Stomach (tissue), 8 donors: ENCODE measurements at regions not wholly inside any gene's neighbourhood (a gene's known extent, or its start where the extent isn't known, plus 50 kb on each side); places are given as distances from the start of the nearest gene placed in this dataset.

Experiments
- DNase-seq, 2 donors: peaks; one replicate each; pipeline versions ENCODE4 v3.0.0 to v3.0.0-alpha.2; 2013 to 2019
- H3K27ac ChIP-seq, 5 donors: fragments of 200-600 bp in 4 of 5; sonication (generic) in 4 of 5; one replicate each; pipeline ENCODE4 v1.5.1; 2013 to 2019; ENCODE audit warnings: mild to moderate bottlenecking in 1 of 5, moderate library complexity in 1 of 5
- H3K27me3 ChIP-seq, 3 donors: fragments of 200-600 bp; sonication (generic); one replicate each; pipeline ENCODE4 v1.5.1; 2017 to 2019; ENCODE audit warnings: mixed run types in 1 of 3
- H3K36me3 ChIP-seq, 4 donors: fragments of 200-600 bp; sonication (generic); 1 replicate in 3 of 4; 2 replicates in 1 of 4; pipeline ENCODE4 v1.5.1; 2016 to 2019
- H3K4me1 ChIP-seq, 4 donors: fragments of 200-600 bp; sonication (generic); one replicate each; pipeline ENCODE4 v1.5.1; 2016 to 2019
- H3K4me3 ChIP-seq, 4 donors: fragments of 200-600 bp; sonication (generic) in 3 of 4; one replicate each; pipeline ENCODE4 v1.5.1; 2016 to 2019; ENCODE audit warnings: mild to moderate bottlenecking in 1 of 4
- H3K9me3 ChIP-seq, 4 donors: fragments of 200-600 bp; sonication (generic); one replicate each; pipeline ENCODE4 v1.5.1; 2016 to 2019
- CTCF ChIP-seq, 7 experiments: fragments of 450-650 bp in 4 of 7; fragments of 200-600 bp in 3 of 7; sonication (generic) in 3 of 7; IDR thresholded peaks; one replicate each; pipeline ENCODE4 v1.5.1; 2016 to 2019; ENCODE audit warnings: antibody characterized with exemption in 7 of 7, control low read depth in 2 of 7, mild to moderate bottlenecking in 1 of 7
- EP300 ChIP-seq: sonication (generic); formaldehyde crosslinking; IDR thresholded peaks from one replicate; pipeline ENCODE4 v1.6.1; 2017; ENCODE audit warnings: antibody characterized with exemption
- POLR2A ChIP-seq, 4 donors: fragments of 450-650 bp; IDR thresholded peaks; one replicate each; pipeline ENCODE4 v1.6.1; 2016; ENCODE audit warnings: antibody characterized with exemption in 4 of 4, control low read depth in 2 of 4, mild to moderate bottlenecking in 1 of 4, moderate library complexity in 1 of 4
- POLR2AphosphoS5 ChIP-seq, 3 donors: sonication (generic); formaldehyde crosslinking; IDR thresholded peaks; one replicate each; pipeline ENCODE4 v1.6.1; 2016; ENCODE audit warnings: antibody characterized with exemption in 3 of 3
- WGBS, 5 donors: extraction: QIAGEN DNeasy Blood & Tissue Kit in 3 of 5; methylation state at CpG; one replicate each; pipeline versions ENCODE4 v1.1.5 to v1.1.7; 2013 to 2018; 5-methylcytosine and 5-hydroxymethylcytosine counted together
- intact Hi-C: fragments of 100-400 bp; cut with DNase I; formaldehyde crosslinking; loops from one replicate; pipeline ENCODE4 v1.15.1; 2023; ENCODE audit warnings: low total_unique reads
- donor health status: healthy with polysubstance abuse.
- donor health status: Bipolar disorder and iron deficiency.
- donor health status: healthy.

DNA sequence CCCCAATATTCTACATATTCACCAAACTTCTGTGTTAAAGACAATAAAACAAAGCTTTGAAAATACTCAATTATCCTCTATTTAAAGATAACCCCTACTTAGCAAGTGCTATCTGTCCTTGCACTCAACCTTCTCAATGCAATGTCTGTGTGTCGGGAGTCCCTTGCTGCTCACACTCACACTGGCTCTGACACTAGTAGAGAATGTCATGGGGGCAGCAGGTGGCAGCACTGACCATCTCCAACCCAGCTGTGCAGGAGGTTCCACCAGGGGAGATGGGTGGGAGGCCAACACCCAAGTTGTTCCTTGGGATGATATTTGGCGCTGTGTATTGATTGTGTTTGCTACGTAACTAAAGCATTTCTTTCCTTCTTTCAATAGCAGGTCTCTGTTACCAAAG lies 59.4 kb upstream of the SIMC1 start:
- H3K36me3 ChIP-seq = no peaks in the 10 kb centered on the region
- no peak overlapping the region for H3K4me3 ChIP-seq
- 95 to 99% (median 97%) methylated on average over 3 of the region's 3 CpGs for WGBS, 5 donors
- H3K27me3 ChIP-seq = peaks cover 0 to 37% (median 0%) of the 10 kb centered on the region in 3 donors
- TF ChIP-seq CTCF (IDR thresholded peaks at IDR 0.05) (no peak), POLR2A (IDR thresholded peaks at IDR 0.05) (no peak), EP300 (no peak), POLR2AphosphoS5 (IDR thresholded peaks at IDR 0.05) (no peak)
- no peaks in the 10 kb centered on the region for H3K4me1 ChIP-seq
- intact Hi-C loops = no loop called here
- no peak for DNase-seq
- H3K9me3 ChIP-seq = peaks cover 0 to 7% (median 3%) of the 10 kb centered on the region in 4 donors
- no peak overlapping the region for H3K27ac ChIP-seq

DNA sequence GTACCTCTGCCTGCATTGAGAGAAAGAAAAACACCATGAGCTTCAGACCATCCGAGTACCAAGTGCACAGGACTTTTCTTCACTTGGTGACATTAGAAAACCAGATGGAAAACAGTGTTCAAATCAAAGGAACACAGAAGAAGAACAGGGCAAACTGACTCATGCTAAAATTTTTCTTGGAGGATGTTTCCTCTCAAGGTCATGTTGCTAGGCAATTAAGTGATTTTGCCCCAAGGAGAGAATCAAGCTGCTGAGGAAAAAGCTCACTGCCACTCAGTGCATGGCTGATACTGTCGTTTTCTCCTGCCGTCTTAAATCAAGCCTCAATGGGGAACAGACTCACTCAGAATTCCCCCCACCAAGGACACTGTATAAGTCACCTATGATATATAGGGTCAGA lies 57.9 kb upstream of the SIMC1 start:
- Histone ChIP-seq H3K36me3 (no peaks in the 10 kb centered on the region), H3K27me3 (peaks cover 0 to 25% (median 0%) of the 10 kb centered on the region in 3 donors), H3K4me3 (no peak overlapping the region), H3K27ac (no peak overlapping the region), H3K9me3 (peaks cover 0 to 7% (median 3%) of the 10 kb centered on the region in 4 donors), H3K4me1 (no peaks in the 10 kb centered on the region)
- no peak for DNase-seq
- 55 to 77% (median 72%) methylated on average over 3 of the region's 3 CpGs for WGBS, 5 donors
- intact Hi-C loops = no loop called here
- TF ChIP-seq EP300 (no peak), CTCF (IDR thresholded peaks at IDR 0.05) (no peak), POLR2A (IDR thresholded peaks at IDR 0.05) (no peak), POLR2AphosphoS5 (IDR thresholded peaks at IDR 0.05) (no peak)

- TF ChIP-seq POLR2A (IDR thresholded peaks at IDR 0.05) (no peak), EP300 (no peak), CTCF (IDR thresholded peaks at IDR 0.05) (no peak), POLR2AphosphoS5 (IDR thresholded peaks at IDR 0.05) (no peak)
- no peak for DNase-seq
- WGBS, 5 donors = 37 to 60% (median 52%) methylated on average over 3 of the region's 3 CpGs
- intact Hi-C loops = no loop called here
- Histone ChIP-seq H3K4me1 (no peaks in the 10 kb centered on the region), H3K27ac (no peak overlapping the region), H3K4me3 (no peak overlapping the region), H3K9me3 (peaks cover 0 to 7% (median 3%) of the 10 kb centered on the region in 4 donors), H3K27me3 (peaks cover 0 to 20% (median 0%) of the 10 kb centered on the region in 3 donors), H3K36me3 (no peaks in the 10 kb centered on the region)
Measured at GRCh38 chr5:176180781-176181180, 57.4 kb upstream of the SIMC1 start.

DNA sequence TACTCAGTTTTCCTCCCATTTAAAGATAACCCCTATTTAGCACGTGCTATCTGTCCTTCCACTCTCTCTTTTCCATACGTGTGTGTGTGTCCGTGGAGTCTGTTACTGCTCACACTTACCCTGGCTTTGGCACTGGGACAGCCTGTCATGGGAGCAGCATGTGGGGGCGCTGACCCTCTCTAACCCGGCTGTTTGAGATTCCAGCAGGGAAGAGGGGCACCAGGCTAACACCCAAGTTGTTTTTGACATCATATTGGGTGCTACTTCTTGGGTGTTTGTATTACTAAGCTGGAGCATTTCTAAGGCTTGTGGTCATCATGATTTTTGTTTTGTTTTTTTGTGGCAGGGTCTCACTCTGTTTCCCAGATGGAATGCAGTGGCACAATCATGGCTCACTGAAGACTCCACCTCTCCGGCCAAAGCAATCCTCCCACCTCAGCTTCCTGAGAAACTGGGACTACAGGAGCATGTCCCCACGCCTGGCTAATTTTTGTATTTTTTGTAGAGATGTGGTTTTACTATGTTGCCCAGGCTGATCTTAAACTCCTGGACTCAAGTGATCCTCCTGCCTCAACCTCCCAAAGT lies 56.9 kb upstream of the SIMC1 start:
- Histone ChIP-seq H3K27me3 (peaks cover 0 to 14% (median 0%) of the 10 kb centered on the region in 3 donors), H3K4me1 (no peaks in the 10 kb centered on the region), H3K9me3 (peaks cover 0 to 7% (median 3%) of the 10 kb centered on the region in 4 donors), H3K4me3 (no peak overlapping the region), H3K27ac (no peak overlapping the region), H3K36me3 (no peaks in the 10 kb centered on the region)
- TF ChIP-seq POLR2AphosphoS5 (IDR thresholded peaks at IDR 0.05) (no peak), EP300 (no peak), POLR2A (IDR thresholded peaks at IDR 0.05) (no peak), CTCF (IDR thresholded peaks at IDR 0.05) (no peak)
- intact Hi-C loops = no loop called here
- DNase-seq = no peak
- 68 to 90% (median 87%) methylated on average over 7 of the region's 7 CpGs for WGBS, 5 donors
